HG02798 (cell line): ENCODE measurements at regions not wholly inside any gene's neighbourhood (a gene's known extent, or its start where the extent isn't known, plus 50 kb on each side); places are given as distances from the start of the nearest gene placed in this dataset.
A peak's percentile ranks its signal among the peaks of the same experiment; 100 is the strongest.
"Not testable (repeated sequence)": the region's sequence is repeated elsewhere in the genome, so short reads cannot be mapped to it uniquely, and the experiment has no call there.

Source experiments
- ATAC-seq: cut with Tn5 transposase; IDR thresholded peaks from one replicate; pipeline ENCODE4 v1.9.1; 2021; ENCODE audit warnings: mild to moderate bottlenecking; ENCODE audit not compliant: unreplicated experiment, poor library complexity

DNA sequence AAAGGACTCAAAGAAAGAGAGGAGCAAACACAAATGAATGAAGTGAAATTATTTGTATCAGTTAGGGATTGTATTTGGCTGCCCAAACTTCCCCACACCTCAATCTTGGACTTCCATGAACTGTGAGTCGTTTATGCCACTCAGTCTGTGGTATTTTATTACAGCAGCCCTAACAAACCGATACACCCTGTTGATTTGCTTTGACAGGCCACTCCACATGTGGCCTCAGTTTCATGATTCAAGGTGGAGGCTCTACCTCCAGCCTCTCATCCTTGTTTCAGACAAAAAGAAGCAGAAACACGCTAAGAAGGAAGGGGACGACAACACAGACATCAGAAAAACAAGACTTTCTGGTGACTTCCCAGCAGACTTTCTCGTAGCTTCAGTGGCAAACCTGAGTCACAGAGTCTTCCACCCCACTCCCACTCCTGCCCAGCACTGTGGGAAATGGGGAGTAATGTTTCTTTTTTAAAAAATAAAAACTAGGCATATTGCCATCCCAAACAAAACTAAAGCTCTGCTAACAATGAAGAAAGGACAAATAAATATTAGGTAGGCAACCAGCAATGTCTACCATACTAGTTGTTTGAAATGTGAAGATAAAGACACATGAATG, 52.2 kb upstream of the ABCA1 start:
- ATAC-seq = no peak

DNA sequence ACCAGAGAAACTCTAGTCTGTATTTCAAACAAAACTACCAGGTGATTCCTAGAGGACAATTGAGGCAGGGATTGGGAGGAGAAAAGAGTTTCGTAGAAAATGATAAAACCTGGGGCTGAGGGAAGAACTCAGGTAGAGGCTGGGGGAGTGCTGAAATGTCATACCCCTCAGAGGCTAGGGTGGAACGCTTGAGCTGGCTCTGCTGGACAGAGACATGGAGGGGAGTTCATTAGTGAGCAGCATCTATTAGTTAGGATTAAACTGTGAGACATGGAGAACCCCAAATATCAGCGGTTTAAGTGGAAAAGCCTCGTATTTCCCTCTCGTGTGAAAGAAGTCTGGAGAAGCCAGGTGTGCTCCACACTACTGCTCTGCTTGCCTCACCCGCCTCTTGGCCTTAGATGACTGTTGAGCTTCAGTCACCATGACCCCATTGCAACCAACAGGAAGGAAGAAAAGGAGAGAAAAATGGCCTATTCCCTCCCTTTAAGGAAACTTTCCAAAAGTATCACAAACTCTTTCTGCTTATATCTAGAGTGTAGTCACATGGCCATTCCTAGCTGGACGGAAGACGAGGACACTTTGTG, 53.7 kb upstream of the ABCA1 start:
- no peak for ATAC-seq

DNA sequence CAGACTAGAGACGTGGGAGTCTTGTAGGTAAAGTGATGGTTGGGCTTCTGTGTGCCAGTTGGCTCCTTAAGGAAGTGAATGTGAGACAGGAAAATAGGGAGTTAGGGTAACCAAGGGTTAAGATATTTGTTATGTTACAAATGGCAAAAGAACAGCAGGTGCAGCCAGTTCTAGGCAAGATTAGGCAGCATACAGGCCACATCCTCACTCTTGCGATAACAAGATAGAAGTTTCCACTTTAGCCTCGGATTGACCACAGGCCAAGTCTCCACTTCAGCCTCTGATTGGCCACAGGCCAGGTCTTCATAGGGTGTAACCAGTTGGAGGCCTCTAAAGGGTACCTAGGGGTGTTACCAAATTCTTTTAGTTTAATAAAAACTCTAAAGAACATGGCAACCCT, 54.6 kb upstream of the ABCA1 start:
- ATAC-seq = no peak

DNA sequence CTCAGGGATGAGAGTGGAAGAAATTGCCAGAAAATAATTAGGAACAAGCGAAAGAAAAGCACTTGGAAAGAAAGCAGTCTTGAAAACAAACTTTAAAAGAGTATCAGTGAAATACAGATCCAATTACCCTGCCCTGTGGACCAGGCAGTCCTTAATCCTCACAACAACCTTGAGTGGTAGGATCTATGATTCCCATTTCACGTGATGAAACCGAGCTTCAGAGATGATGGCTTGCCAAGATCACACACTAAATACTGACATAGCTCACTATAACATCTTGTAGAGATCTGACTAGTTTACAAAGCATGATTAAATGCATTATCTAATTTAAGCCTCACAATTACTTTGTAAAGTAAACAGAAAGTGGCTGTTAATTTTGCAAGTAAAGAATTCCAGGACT, 55.5 kb upstream of the ABCA1 start:
- ATAC-seq = no peak

DNA sequence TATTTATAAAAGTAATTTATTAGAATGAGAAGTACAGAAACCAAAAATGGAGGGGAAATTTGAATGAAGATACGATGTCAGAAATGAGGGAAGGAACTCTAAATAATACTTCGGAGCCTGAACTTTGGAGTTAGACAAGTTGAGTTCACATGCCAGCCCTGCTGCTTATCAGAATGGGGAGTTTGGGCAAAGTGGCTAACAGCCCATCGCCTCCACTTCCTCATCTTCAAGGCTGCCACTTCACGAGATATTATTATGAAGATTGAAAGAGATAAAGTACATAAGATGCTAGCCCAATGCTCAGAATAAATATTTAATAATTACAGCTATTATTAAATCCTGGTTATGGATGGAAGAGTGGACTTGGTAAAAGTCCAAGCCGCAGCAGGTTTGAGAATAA, 56.2 kb upstream of the ABCA1 start:
- no peak for ATAC-seq

DNA sequence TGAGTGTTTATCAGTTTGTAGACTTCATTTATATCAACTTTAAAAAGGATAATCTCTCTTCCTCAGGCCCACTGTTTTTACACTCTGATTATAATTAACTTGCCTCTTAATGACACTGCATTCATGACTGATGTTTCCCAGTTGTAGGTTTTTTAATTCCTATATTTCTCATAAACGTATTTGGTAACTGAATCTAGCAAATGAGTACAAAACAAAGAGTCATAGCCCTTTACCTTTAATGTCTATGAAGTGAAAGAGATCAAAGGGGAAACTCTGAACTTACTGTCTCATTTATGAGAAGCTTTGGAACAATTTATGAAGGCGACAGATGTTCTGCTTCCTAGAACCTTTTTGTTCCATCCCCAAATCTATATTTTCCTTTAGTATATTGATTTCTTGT, 56.6 kb upstream of the ABCA1 start:
- no peak for ATAC-seq

DNA sequence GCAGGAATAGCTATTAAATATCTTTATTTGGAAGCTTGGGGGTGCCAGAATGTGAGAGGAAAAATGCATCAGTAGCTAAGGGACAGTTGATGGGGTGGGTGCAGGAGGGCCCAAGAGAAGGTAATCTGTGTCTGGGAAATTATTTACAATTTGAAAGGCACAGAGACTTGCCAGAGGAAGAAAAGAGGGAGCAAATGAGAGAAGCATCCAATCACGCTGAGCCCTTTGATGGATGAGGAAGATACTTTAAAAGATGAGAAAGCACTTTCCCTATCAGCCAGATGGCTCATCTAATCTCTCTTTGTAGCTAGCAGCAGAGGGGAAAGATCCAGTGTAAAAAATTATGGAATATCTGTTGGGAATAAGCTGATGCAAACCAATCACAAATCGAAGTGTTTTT, 57.0 kb upstream of the ABCA1 start:
- no peak for ATAC-seq

DNA sequence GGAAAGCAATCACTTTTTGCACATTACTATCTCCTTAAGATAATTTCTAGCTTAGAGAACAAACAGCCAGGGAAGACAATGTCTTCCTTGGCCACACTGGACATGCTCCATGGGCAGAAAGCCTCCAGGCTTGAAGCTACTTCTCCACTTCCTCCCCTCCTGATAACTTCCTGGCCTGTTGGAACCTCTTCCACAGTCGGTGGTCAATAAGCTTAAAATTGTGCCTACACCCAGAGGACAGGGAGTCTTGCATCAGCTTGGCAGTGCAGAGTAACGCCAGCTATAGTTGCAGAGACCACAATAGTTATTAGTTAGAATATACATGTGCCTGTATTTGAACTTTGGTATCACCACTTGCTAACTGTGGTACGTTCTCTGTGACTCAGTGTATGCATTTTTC, 58.1 kb upstream of the ABCA1 start:
- no peak for ATAC-seq

DNA sequence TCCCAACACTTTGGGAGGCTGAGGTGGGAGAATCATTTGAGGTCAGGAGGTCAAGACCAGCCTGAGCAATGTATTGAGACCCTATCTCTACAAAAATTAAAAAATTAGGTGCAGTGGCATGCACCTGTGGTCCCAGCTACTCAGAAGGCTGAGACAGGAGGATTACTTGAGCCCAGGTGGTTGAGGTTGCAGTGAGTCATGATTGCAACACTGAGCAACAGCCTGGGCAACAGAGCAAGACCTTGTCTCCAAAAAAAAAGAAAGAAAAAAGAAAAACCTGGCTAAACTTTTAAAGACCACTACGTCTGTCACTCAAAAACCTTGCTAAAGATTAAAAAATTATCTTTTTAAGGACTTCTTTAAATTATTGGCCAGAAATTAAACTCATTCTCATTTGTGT, 59.8 kb upstream of the ABCA1 start:
- ATAC-seq = no peak

DNA sequence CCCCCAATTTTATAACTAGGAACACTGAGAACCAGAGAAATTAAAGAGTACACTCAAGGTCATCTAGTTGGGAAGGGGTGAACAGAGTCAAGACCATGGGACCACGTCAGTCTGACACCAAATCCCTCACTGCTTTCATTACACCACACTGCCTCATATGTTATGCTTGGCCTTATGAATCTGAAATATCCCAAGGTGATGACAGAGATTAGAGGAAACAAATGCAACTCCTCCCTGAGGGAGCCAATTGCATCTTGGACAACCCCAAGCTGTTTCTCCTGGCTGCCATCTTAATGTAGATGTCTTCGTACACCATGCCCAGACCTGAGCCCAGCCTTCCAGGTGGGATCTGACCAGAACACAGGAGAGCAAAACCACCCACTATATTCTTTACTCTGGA, 60.6 kb upstream of the ABCA1 start:
- no peak for ATAC-seq

DNA sequence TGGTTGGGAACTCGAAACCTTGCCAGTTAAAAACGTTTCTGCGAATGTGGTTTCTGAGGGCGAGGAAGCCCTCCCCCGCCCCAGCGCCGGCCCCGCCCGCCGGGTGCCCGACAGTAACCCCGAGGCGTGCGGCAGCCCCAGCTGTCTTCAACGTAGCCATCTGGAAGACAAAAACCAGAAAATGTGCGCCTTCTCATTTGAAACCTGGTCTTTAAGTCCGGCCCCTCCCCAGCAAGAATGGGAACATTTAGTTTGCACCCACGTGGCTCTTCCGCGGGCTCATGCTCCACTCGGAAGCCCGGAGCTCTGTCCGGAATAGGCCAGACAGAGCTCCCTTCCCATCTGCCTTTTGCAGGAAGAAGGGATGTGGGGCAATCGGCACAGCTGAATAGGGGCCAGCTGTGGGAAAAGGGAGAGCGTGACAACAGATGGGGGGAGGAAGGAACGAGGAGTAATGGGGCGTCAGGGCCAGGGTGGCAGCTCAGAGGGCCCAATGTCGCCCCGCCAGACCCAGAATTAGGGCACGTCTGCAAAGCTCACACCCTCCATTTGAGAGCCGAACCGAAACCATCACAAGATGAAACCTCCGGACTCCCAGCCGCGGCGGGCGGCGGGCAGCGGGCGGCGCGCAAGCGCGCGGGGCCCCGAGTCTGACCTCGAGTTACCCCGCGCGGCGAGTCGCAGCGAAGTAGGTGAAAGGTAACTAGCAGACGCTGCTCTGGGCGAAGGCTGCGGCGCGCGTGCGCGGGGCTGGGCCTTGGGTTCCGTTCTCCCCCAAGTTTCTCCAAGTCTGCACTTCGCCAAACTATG, 63.4 kb upstream of the ABCA1 start:
- ATAC-seq = peak; percentile 86

DNA sequence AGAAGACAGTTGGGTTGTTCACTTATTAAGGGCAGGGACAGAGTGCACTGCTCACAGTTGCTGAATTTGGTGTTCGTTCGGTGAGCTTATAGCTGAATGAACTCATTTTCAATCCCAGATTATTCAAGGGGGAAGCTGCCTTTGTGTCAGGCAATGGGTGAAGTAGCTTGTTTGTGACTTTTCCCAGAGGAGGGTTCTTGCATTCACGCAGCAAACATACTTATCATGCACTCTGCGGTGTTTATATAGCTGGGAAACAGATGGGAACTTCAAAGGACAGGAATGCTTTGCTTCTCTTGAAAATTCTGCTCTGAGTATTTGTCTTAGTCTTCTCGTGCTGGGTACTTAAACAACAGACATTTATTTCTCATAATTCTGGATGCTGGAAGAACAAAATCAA, 64.7 kb upstream of the ABCA1 start:
- ATAC-seq = no peak

DNA sequence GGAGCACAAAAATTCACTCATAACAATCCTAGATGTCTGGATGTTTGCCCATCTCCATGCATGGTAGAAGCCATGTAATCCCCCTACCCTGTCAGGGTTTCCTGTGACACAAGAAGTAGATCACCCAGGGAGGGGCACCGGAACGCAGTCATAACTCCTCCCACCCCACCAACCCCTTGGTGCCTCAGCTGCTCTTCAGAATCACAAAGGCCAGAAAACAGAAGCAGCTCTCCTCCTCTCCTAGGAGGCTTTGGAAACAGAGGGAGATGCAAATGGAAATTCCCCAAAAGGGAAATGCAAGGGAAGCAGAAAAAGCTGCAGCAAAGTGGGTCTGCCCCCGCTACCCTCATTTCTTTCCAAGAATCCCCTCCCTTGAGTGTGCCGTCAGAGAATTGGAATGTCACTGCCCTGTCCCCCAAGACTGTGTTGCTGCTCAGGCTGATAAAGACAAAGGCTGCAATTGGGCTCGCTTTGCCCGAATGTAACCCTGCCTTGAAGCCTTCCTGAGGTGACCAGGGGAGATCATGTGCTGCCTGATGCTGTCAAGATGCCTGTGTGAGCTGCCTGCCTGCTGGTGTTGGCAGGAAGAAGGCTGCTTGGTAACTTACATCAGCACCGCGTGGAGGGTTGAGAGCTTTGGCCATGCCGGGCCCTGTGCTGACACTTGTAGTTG, 65.5 kb upstream of the ABCA1 start:
- ATAC-seq = no peak

DNA sequence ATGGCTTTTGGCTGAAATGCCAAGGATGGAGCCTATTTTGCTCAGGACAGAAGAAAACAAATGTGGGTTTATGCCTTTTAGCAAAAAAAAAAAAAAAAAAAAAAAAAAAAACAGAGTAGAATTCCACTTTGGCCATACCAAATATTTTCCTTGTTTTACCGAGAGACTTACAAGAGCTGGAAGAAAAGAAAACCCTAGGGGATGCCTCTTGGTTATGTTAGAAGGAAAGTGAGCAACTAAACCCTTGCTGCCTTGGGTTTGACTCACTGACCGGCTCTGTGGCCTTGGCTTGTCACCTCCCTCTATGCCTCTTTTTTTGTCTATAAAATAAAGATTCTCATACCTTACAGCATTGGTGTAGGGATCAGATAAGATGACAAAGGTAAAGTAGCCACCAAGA, 69.6 kb upstream of the ABCA1 start:
- ATAC-seq = no peak

DNA sequence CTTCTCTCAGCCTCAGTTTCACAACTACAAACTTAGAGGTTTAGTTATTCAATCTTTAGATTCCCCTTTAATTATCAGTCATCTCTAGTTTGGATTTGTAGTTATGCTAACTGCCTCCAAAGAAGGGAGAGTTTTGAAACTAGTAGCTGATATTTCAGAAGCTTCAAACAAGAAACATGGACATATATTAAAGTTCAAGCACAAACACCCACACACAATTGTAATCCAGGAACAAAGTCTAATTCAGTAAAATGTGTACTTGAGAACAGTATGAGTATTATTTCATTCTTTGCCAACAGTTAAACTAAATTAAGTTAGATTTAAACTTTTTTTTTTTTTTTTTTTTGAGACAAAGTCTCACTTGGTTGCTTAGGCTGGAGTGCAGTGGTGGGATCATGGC, 71.2 kb upstream of the ABCA1 start:
- ATAC-seq = no peak

DNA sequence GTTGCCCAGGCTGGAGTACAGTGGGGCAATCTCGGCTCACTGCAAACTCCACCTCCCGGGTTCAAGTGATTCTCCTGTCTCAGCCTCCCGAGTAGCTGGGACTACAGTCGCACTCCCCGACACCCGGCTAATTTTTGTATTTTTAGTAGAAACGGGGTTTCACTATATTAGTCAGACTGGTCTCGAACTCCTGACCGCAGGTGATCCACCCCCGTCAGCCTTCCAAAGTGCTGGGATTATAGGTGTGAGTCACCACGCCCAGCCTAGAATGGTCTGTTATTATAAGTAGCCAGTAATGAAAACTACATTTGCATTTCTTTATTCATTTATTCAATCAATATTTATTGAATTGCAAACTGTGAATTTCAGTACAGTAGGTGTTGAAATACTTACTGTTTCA, 72.6 kb upstream of the ABCA1 start:
- ATAC-seq = peak; percentile 56

DNA sequence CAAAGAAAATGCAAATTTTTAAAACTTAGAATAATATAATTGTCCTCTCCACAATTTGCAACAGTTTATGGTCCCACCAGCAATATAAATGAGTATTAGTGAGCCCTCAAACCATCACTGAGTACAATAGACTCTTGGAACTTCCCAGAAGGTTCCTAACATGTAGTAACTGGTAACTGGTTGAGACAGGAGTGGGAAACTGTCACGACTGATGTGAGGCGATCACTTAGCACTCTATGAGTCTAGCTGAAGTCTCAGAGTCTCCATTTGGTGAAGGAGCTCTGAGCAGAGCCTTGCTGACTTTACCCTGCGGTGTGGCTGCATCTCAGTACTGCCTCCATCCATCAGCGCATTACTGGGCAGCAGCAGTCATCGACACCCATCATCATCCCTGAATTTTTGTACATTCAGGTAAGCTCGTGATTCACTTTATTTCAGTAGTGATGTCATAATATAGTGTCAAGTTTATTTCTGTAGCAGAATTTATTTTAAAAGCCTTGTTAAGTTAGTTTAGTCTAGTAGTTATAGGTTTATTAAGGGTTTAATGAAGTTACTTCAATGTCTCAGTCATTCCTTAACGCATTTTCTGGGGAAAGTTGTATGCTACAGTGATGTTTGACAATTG, 76.6 kb upstream of the ABCA1 start:
- no peak for ATAC-seq

DNA sequence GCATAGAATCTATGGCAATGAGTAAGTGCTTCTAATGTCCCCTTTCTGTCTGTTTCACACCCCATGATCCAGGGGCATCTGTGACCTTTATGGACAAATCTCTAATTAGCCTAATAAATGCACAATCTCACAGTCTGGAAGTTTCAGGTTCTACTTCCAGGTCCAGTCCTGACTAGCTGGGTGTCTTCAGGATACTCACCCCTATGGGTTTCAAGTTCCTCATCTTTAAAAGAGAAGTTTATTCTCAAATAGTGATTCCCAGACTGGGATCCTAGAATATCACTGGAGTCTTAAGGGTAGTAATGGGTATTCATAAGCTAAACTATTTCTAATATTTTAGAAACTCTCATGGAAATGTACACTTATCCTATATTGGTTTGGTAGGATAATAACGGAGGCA, 77.2 kb upstream of the ABCA1 start:
- ATAC-seq = no peak

DNA sequence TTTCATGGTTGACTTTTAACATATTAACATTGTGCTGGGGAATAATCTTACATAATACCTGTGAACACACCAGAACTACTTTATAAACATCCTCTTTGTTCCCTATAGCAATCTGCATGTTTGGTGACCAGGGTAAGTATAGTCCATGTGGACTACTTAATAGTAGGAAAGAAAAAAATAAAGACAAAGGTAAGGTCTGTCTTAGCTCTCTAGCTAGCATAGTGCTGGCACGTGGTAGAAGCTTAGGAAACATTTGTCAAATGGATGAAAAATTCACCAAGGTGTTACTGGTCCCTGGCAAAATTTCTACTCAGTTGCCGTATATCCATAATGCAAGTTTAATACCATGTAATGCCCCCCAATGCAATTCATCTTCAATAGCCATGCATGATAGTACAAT, 78.6 kb upstream of the ABCA1 start:
- ATAC-seq = no peak

DNA sequence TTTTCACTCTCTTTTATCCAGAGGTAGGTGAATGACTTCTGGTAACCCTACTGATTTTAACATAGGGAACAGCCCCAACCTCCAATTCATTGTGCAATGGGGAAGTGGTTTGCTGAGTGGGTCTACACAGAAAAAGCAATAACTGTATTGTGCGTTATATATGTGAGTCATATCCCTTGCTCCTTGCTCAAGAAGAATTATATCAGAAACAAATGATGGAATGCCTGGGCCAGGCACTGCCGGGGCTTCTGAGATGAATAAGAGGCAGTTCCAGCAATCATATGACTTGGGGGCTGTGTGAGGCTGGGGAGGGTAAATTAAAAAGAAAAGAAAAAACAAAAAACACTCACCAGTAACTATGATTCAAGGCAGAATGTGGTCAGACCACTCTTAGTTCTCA, 79.2 kb upstream of the ABCA1 start:
- no peak for ATAC-seq

DNA sequence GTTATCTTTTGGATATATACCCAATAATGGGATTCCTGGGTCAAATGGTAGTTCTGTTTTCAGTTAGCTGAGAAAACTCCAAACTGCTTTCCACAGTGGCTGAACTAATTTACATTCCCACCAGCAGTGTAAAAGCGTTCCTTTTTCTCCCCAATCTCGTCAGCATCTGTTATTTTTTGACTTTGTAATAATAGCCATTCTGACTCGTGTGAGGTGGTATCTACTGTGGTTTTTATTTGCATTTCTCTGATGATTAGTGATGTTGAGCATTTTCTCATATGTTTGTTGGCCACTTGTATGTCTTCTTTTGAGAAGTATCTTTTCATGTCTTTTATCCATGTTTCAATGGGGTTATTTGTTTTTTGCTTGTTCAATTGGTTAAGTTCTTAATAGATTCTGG, 82.1 kb upstream of the ABCA1 start:
- ATAC-seq = not testable (repeated sequence)
